ENCODE measurements at regions not wholly inside any gene's neighbourhood (a gene's known extent, or its start where the extent isn't known, plus 50 kb on each side); places are given as distances from the start of the nearest gene placed in this dataset.
A peak's percentile ranks its signal among the peaks of the same experiment; 100 is the strongest.

- peak overlapping the region; percentile 18; the same call in 1 of the 2 replicates for H2AFZ ChIP-seq (ENCODE audit: low read depth)
- peak overlapping the region; percentile 75 for H3K4me2 ChIP-seq
- peak overlapping the region; percentile 65 for H3K4me3 ChIP-seq (IDR thresholded peaks at IDR 0.05; ENCODE audit: insufficient read depth, low read depth, low read length)
- peak overlapping the region; percentile 24 for H3K9ac ChIP-seq
- H3K27ac ChIP-seq: peak overlapping the region; percentile 86
- H4K20me1 ChIP-seq (ENCODE audit: insufficient read depth): no peaks in the 10 kb centered on the region
- no peaks in the 10 kb centered on the region for H3K36me3 ChIP-seq (ENCODE audit: insufficient read depth)
- no peaks in the 10 kb centered on the region for H3K27me3 ChIP-seq (ENCODE audit: insufficient read depth, low read depth)
- H3K79me2 ChIP-seq (ENCODE audit: insufficient read depth, low read depth): no peaks in the 10 kb centered on the region
- H3K4me1 ChIP-seq (ENCODE audit: low read depth, poor library complexity, severe bottlenecking): peaks cover 70% of the 10 kb centered on the region
- TF ChIP-seq CTCF (conservative IDR thresholded peaks at IDR 0.05; ENCODE audit: low read depth, low read length): no peak
These were observed 165.8 kb upstream of the HMCN1 start for GRCh38 chr1:185568155-185569123.

- H4K20me1 ChIP-seq (ENCODE audit: insufficient read depth): no peaks in the 10 kb centered on the region
- H3K36me3 ChIP-seq (ENCODE audit: insufficient read depth): no peaks in the 10 kb centered on the region
- H3K9ac ChIP-seq: peak overlapping the region; percentile 24
- H2AFZ ChIP-seq (ENCODE audit: low read depth): peak overlapping the region; percentile 18; the same call in 1 of the 2 replicates
- no peaks in the 10 kb centered on the region for H3K79me2 ChIP-seq (ENCODE audit: insufficient read depth, low read depth)
- H3K27me3 ChIP-seq (ENCODE audit: insufficient read depth, low read depth): no peaks in the 10 kb centered on the region
- H3K4me2 ChIP-seq: peak overlapping the region; percentile 75
- TF ChIP-seq CTCF (conservative IDR thresholded peaks at IDR 0.05; ENCODE audit: low read depth, low read length): no peak; the same call in 1 of the 2 replicates
- no peak overlapping the region for H3K4me3 ChIP-seq (IDR thresholded peaks at IDR 0.05; ENCODE audit: insufficient read depth, low read depth, low read length)
- H3K4me1 ChIP-seq (ENCODE audit: low read depth, poor library complexity, severe bottlenecking): peaks cover 80% of the 10 kb centered on the region
- H3K27ac ChIP-seq: peak overlapping the region; percentile 86
These were observed 166.8 kb upstream of the HMCN1 start for GRCh38 chr1:185567440-185567839.

GRCh38 chr1:185566995-185567394 is 167.2 kb upstream of the HMCN1 start:
- peak overlapping the region; percentile 86 for H3K27ac ChIP-seq
- TF ChIP-seq CTCF (conservative IDR thresholded peaks at IDR 0.05; ENCODE audit: low read depth, low read length): no peak
- H3K9ac ChIP-seq: peak overlapping the region; percentile 24
- H3K27me3 ChIP-seq (ENCODE audit: insufficient read depth, low read depth): no peaks in the 10 kb centered on the region
- H3K4me2 ChIP-seq: peak overlapping the region; percentile 75
- H3K4me3 ChIP-seq (IDR thresholded peaks at IDR 0.05; ENCODE audit: insufficient read depth, low read depth, low read length): no peak overlapping the region
- peaks cover 85% of the 10 kb centered on the region for H3K4me1 ChIP-seq (ENCODE audit: low read depth, poor library complexity, severe bottlenecking)
- peak overlapping the region; percentile 18; the same call in 1 of the 2 replicates for H2AFZ ChIP-seq (ENCODE audit: low read depth)
- H3K79me2 ChIP-seq (ENCODE audit: insufficient read depth, low read depth): no peaks in the 10 kb centered on the region
- H3K36me3 ChIP-seq (ENCODE audit: insufficient read depth): no peaks in the 10 kb centered on the region
- H4K20me1 ChIP-seq (ENCODE audit: insufficient read depth): no peaks in the 10 kb centered on the region

- TF ChIP-seq CTCF (conservative IDR thresholded peaks at IDR 0.05; ENCODE audit: low read depth, low read length): no peak
- H3K27ac ChIP-seq: no peak overlapping the region
- no peak overlapping the region for H3K4me3 ChIP-seq (IDR thresholded peaks at IDR 0.05; ENCODE audit: insufficient read depth, low read depth, low read length)
- no peaks in the 10 kb centered on the region for H4K20me1 ChIP-seq (ENCODE audit: insufficient read depth)
- H3K79me2 ChIP-seq (ENCODE audit: insufficient read depth, low read depth): no peaks in the 10 kb centered on the region
- H3K4me1 ChIP-seq (ENCODE audit: low read depth, poor library complexity, severe bottlenecking): peaks cover 96% of the 10 kb centered on the region
- H3K4me2 ChIP-seq: no peak overlapping the region
- no peak overlapping the region for H2AFZ ChIP-seq (ENCODE audit: low read depth)
- H3K9ac ChIP-seq: no peak overlapping the region
- H3K36me3 ChIP-seq (ENCODE audit: insufficient read depth): no peaks in the 10 kb centered on the region
- no peaks in the 10 kb centered on the region for H3K27me3 ChIP-seq (ENCODE audit: insufficient read depth, low read depth)
These were observed 168.9 kb upstream of the HMCN1 start for GRCh38 chr1:185565302-185565701.
